Astrocyte (in vitro differentiated cells and primary cell): ENCODE measurements at regions not wholly inside any gene's neighbourhood (a gene's known extent, or its start where the extent isn't known, plus 50 kb on each side); places are given as distances from the start of the nearest gene placed in this dataset.

Source experiments
- DNase-seq: peaks from one replicate; pipeline ENCODE4 v3.0.0-alpha.2; 2010; ENCODE audit warnings: low read depth
- FAIRE-seq: peaks from 2 replicates; lab custom pipeline; 2011; peaks lifted over from hg19 to GRCh38; lab: Jason Lieb, UNC
- H2AFZ ChIP-seq: 2 replicates; pipeline ENCODE4 v1.6.0; 2012; ENCODE audit warnings: low read depth, low read length, inconsistent platforms
- H3K27ac ChIP-seq: 2 replicates; pipeline ENCODE4 v1.5.1; 2011; ENCODE audit warnings: low read depth, low read length, inconsistent platforms
- H3K27me3 ChIP-seq: 2 replicates; pipeline ENCODE4 v1.6.0; 2011; ENCODE audit warnings: low read length, inconsistent platforms; ENCODE audit not compliant: insufficient read depth
- H3K36me3 ChIP-seq: 2 replicates; pipeline ENCODE4 v1.5.1; 2011; ENCODE audit warnings: low read length, inconsistent platforms; ENCODE audit not compliant: insufficient read depth
- H3K4me1 ChIP-seq: 2 replicates; pipeline ENCODE4 v1.5.1; 2011; ENCODE audit warnings: low read length, inconsistent platforms; ENCODE audit not compliant: insufficient read depth
- H3K4me2 ChIP-seq: 2 replicates; pipeline ENCODE4 v1.6.0; 2012; ENCODE audit warnings: low read length, inconsistent platforms
- H3K4me3 ChIP-seq: 2 replicates; pipeline ENCODE4 v1.5.1; 2011; ENCODE audit warnings: low read depth, mild to moderate bottlenecking, low read length, inconsistent platforms; ENCODE audit not compliant: insufficient read depth
- H3K79me2 ChIP-seq: 2 replicates; pipeline ENCODE4 v1.6.0; 2012; ENCODE audit warnings: mild to moderate bottlenecking, low read length, inconsistent platforms; ENCODE audit not compliant: insufficient read depth
- H3K9ac ChIP-seq: 2 replicates; pipeline ENCODE4 v1.6.0; 2012; ENCODE audit warnings: mild to moderate bottlenecking, low read length, inconsistent platforms
- H3K9me3 ChIP-seq: 2 replicates; pipeline ENCODE4 v1.5.1; 2012; ENCODE audit warnings: low read depth, mild to moderate bottlenecking, low read length, inconsistent platforms; ENCODE audit not compliant: insufficient read depth
- H4K20me1 ChIP-seq: 2 replicates; pipeline ENCODE4 v1.6.0; 2012; ENCODE audit warnings: low read length, inconsistent platforms; ENCODE audit not compliant: insufficient read depth
- H3K27ac Mint-ChIP-seq: one replicate; pipeline ENCODE4 v1.8.0; 2021; ENCODE audit warnings: mild to moderate bottlenecking, mixed read lengths; ENCODE audit not compliant: unreplicated experiment
- H3K27me3 Mint-ChIP-seq: one replicate; pipeline ENCODE4 v1.8.0; 2021; ENCODE audit warnings: low read depth, mixed read lengths; ENCODE audit not compliant: unreplicated experiment
- H3K36me3 Mint-ChIP-seq: one replicate; pipeline ENCODE4 v1.8.0; 2021; ENCODE audit warnings: low read depth, mixed read lengths; ENCODE audit not compliant: unreplicated experiment
- H3K4me1 Mint-ChIP-seq: one replicate; pipeline ENCODE4 v1.8.0; 2021; ENCODE audit warnings: low read depth, mixed read lengths; ENCODE audit not compliant: unreplicated experiment
- H3K4me3 Mint-ChIP-seq: one replicate; pipeline ENCODE4 v1.8.0; 2021; ENCODE audit warnings: mild to moderate bottlenecking, moderate library complexity, mixed read lengths; ENCODE audit not compliant: unreplicated experiment
- H3K9me3 Mint-ChIP-seq: one replicate; pipeline ENCODE4 v1.8.0; 2021; ENCODE audit warnings: mild to moderate bottlenecking, mixed read lengths; ENCODE audit not compliant: unreplicated experiment
- EZH2 ChIP-seq: IDR thresholded peaks from 2 replicates; pipeline ENCODE4 v1.6.1; 2012; ENCODE audit warnings: mild to moderate bottlenecking, low read length, inconsistent platforms; ENCODE audit not compliant: insufficient read depth
- TF ChIP-seq, protein P1 (sequence below): IDR thresholded peaks from 2 replicates; pipeline ENCODE4 v1.5.1; 2011; ENCODE audit warnings: low read depth, mild to moderate bottlenecking, inconsistent platforms, low read length, moderate library complexity; ENCODE audit not compliant: insufficient read depth

DNA sequence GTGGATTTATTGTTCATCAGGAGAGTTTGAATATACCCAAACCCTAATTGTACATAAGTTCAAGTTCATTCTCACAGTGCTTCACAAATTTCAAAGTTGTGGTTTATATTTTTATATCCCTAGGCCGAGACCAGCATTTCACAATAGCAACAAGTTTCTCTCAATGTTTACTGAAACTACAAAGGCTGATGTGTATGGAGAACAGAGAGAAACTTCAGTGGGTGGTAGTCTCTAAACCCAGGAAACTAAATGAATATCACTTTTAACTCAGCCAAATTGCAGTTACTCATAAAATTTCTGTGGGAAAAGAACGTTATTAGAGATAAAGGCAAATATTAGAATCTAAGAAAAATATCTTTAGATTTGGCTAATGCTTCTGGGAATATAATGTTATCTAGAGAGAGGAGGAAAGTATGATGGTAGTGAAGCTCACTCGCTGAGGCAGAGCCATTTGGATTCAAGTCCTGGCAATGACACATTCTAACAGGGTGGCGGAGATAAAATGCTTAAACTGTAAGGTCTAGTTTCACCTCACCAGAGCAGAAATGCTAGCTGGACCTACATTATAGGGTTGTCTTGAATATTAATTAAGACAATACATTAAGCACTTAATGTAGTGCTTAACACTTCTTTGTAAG lies 514.8 kb downstream of the EPHA3 start:
- FAIRE-seq (no peak), DNase-seq (no peak)
- no peak overlapping the region for H3K4me3 ChIP-seq
- no peaks in the 10 kb centered on the region for H3K9me3 ChIP-seq
- no peaks in the 10 kb centered on the region for H3K36me3 ChIP-seq
- H3K79me2 ChIP-seq = no peaks in the 10 kb centered on the region
- Mint-ChIP-seq H3K4me3 (no peak overlapping the region), H3K27ac (no peak overlapping the region), H3K9me3 (no peaks in the 10 kb centered on the region), H3K4me1 (no peaks in the 10 kb centered on the region), H3K36me3 (no peaks in the 10 kb centered on the region), H3K27me3 (no peaks in the 10 kb centered on the region)
- TF ChIP-seq, protein P1, sequence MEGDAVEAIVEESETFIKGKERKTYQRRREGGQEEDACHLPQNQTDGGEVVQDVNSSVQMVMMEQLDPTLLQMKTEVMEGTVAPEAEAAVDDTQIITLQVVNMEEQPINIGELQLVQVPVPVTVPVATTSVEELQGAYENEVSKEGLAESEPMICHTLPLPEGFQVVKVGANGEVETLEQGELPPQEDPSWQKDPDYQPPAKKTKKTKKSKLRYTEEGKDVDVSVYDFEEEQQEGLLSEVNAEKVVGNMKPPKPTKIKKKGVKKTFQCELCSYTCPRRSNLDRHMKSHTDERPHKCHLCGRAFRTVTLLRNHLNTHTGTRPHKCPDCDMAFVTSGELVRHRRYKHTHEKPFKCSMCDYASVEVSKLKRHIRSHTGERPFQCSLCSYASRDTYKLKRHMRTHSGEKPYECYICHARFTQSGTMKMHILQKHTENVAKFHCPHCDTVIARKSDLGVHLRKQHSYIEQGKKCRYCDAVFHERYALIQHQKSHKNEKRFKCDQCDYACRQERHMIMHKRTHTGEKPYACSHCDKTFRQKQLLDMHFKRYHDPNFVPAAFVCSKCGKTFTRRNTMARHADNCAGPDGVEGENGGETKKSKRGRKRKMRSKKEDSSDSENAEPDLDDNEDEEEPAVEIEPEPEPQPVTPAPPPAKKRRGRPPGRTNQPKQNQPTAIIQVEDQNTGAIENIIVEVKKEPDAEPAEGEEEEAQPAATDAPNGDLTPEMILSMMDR = no peak
- no peak for TF ChIP-seq EZH2
- H3K27ac ChIP-seq = no peak overlapping the region
- no peak overlapping the region for H3K9ac ChIP-seq
- no peaks in the 10 kb centered on the region for H3K27me3 ChIP-seq
- H3K4me1 ChIP-seq = no peaks in the 10 kb centered on the region
- H4K20me1 ChIP-seq = no peaks in the 10 kb centered on the region
- H2AFZ ChIP-seq = no peak overlapping the region
- H3K4me2 ChIP-seq = no peak overlapping the region

DNA sequence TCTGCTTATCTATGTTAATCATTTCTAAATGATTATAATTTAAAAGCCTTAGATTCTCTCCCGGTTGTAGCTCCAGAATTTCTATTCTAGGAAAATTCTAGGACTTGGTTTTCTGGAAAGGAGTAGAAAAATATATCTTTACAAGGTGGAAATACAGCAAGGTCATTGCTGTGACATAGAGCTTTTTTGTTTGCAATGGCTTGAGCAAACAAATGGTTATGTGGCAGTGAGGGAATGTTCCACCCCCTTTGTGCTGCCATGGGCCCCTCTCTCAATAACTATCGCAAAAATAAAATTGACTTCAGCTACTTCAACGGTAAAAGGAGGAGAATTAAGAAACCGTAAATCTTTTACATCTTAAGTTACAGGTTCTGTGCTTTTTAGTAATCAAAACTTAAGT lies 517.1 kb downstream of the EPHA3 start:
- H3K4me1 ChIP-seq = no peaks in the 10 kb centered on the region
- TF ChIP-seq EZH2 = no peak
- H3K27me3 Mint-ChIP-seq = no peaks in the 10 kb centered on the region
- H3K4me3 Mint-ChIP-seq = no peak overlapping the region
- H4K20me1 ChIP-seq = no peaks in the 10 kb centered on the region
- no peaks in the 10 kb centered on the region for H3K9me3 Mint-ChIP-seq
- H3K27ac Mint-ChIP-seq = no peak overlapping the region
- no peak overlapping the region for H2AFZ ChIP-seq
- no peak overlapping the region for H3K4me3 ChIP-seq
- H3K79me2 ChIP-seq = no peaks in the 10 kb centered on the region
- H3K36me3 Mint-ChIP-seq = no peaks in the 10 kb centered on the region
- H3K36me3 ChIP-seq = no peaks in the 10 kb centered on the region
- H3K4me2 ChIP-seq = no peak overlapping the region
- H3K9ac ChIP-seq = no peak overlapping the region
- no peaks in the 10 kb centered on the region for H3K27me3 ChIP-seq
- H3K9me3 ChIP-seq = no peaks in the 10 kb centered on the region
- FAIRE-seq (no peak), DNase-seq (no peak)
- no peaks in the 10 kb centered on the region for H3K4me1 Mint-ChIP-seq
- no peak overlapping the region for H3K27ac ChIP-seq

DNA sequence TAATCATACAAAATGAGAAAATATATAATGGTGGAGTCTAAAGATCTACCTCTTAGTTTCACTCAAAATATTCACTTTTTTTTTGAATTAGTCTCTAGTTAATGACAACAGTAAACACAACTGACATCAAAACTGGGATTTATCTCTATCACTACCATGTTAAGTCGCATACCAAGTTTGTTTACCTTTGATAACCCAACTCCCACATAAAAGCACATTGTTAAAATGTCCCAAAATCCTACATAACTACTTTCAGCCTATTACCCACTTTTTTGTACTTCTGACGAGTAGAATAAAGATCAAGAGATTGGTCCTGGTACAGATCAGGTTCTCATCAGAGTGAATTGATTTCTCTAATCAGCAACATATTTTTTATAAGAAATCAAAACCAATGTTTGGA lies 518.5 kb downstream of the EPHA3 start:
- no peak overlapping the region for H3K27ac ChIP-seq
- no peak overlapping the region for H3K4me3 ChIP-seq
- DNase-seq (no peak), FAIRE-seq (no peak)
- H4K20me1 ChIP-seq = no peaks in the 10 kb centered on the region
- TF ChIP-seq EZH2 = no peak
- TF ChIP-seq, protein P1 = no peak
- H3K36me3 ChIP-seq = no peaks in the 10 kb centered on the region
- H3K9ac ChIP-seq = no peak overlapping the region
- H3K27me3 ChIP-seq = no peaks in the 10 kb centered on the region
- Mint-ChIP-seq H3K27me3 (no peaks in the 10 kb centered on the region), H3K27ac (no peak overlapping the region), H3K4me1 (no peaks in the 10 kb centered on the region), H3K9me3 (no peaks in the 10 kb centered on the region), H3K36me3 (no peaks in the 10 kb centered on the region), H3K4me3 (no peak overlapping the region)
- no peaks in the 10 kb centered on the region for H3K79me2 ChIP-seq
- no peaks in the 10 kb centered on the region for H3K9me3 ChIP-seq
- H3K4me2 ChIP-seq = no peak overlapping the region
- H2AFZ ChIP-seq = no peak overlapping the region
- no peaks in the 10 kb centered on the region for H3K4me1 ChIP-seq
